Thyroid gland (tissue), 4 donors: ENCODE measurements at regions not wholly inside any gene's neighbourhood (a gene's known extent, or its start where the extent isn't known, plus 50 kb on each side); places are given as distances from the start of the nearest gene placed in this dataset.

ENCODE experiments used
- DNase-seq, 2 donors: peaks; one replicate each; pipeline ENCODE4 v3.0.0-alpha.2; 2019
- H3K27ac ChIP-seq, 3 donors: fragments of 200-600 bp; sonication (generic); 1 replicate in 2 of 3; 2 replicates in 1 of 3; pipeline ENCODE4 v1.5.1; 2016 to 2019; ENCODE audit warnings: mild to moderate bottlenecking in 1 of 3, moderate library complexity in 1 of 3
- H3K27me3 ChIP-seq: fragments of 200-600 bp; sonication (generic); one replicate; pipeline ENCODE4 v1.5.1; 2019
- H3K36me3 ChIP-seq, 2 donors: fragments of 200-600 bp; sonication (generic); one replicate each; pipeline ENCODE4 v1.5.1; 2016 to 2019
- H3K4me1 ChIP-seq, 2 donors: fragments of 200-600 bp; sonication (generic); one replicate each; pipeline ENCODE4 v1.5.1; 2017 to 2019
- H3K4me3 ChIP-seq, 3 donors: fragments of 200-600 bp; sonication (generic); replicated peaks in 1 of 3; 1 replicate in 2 of 3; 2 replicates in 1 of 3; pipeline ENCODE4 v1.5.1; 2016; ENCODE audit warnings: mild to moderate bottlenecking in 1 of 3
- H3K9me3 ChIP-seq: fragments of 200-600 bp; sonication (generic); one replicate; pipeline ENCODE4 v1.5.1; 2017
- CTCF ChIP-seq, 6 experiments: fragments of 200-600 bp in 3 of 6; fragments of 450-650 bp in 3 of 6; sonication (generic) in 3 of 6; IDR thresholded peaks; one replicate each; pipeline ENCODE4 v1.5.1; 2016 to 2019; ENCODE audit warnings: antibody characterized with exemption in 6 of 6, mild to moderate bottlenecking in 2 of 6, inconsistent platforms in 1 of 6, moderate library complexity in 1 of 6
- POLR2A ChIP-seq, 2 donors: fragments of 450-650 bp; IDR thresholded peaks; one replicate each; pipeline ENCODE4 v1.6.1; 2017; ENCODE audit warnings: antibody characterized with exemption in 2 of 2, mild to moderate bottlenecking in 2 of 2, moderate library complexity in 1 of 2
- WGBS, 2 donors: methylation state at CpG; one replicate each; pipeline ENCODE4 v1.1.5; 2017; 5-methylcytosine and 5-hydroxymethylcytosine counted together
- intact Hi-C: fragments of 100-400 bp; cut with DNase I; formaldehyde crosslinking; loops from one replicate; pipeline ENCODE4 v1.15.1; 2023

DNA sequence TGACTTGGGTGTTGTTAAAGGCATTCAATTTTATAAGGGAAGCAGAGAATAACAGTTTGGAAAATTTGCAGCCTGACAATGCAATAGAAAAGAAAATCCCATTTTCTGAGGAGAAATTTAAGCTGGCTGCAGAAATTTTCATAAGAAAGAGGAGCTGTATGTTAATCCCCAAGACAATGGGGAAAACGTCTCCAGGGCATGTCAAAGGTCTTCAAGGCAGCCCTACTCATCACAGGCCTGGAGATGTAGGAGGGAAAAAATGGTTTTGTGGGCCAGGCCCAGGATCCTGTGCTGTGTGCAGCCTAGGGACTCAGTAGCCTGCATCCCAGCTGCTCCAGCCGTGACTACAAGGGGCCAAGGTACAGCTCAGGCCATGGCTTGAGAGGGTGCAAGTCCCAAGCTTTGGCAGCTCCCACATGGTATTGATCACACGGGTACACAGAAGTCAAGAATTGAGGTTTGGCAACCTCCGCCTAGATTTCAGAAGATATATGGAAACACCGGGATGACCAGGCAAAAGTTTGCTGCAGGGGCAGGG, 846.4 kb downstream of the C12orf50 start:
- H3K27ac ChIP-seq = no peak overlapping the region
- TF ChIP-seq POLR2A (IDR thresholded peaks at IDR 0.05) (no peak), CTCF (IDR thresholded peaks at IDR 0.05) (no peak)
- no peak overlapping the region for H3K4me3 ChIP-seq
- intact Hi-C loops = no loop called here
- WGBS, 2 donors = 88 to 93% methylated on average over 5 of the region's 5 CpGs
- no peaks in the 10 kb centered on the region for H3K9me3 ChIP-seq
- H3K4me1 ChIP-seq = no peaks in the 10 kb centered on the region
- DNase-seq = no peak
- H3K27me3 ChIP-seq = no peaks in the 10 kb centered on the region
- no peaks in the 10 kb centered on the region for H3K36me3 ChIP-seq

- no peak for TF ChIP-seq POLR2A (IDR thresholded peaks at IDR 0.05)
- no peak for TF ChIP-seq CTCF (IDR thresholded peaks at IDR 0.05)
- H3K9me3 ChIP-seq = no peaks in the 10 kb centered on the region
- no peak overlapping the region for H3K27ac ChIP-seq
- peaks cover 10 to 14% of the 10 kb centered on the region in 2 donors for H3K4me1 ChIP-seq
- DNase-seq = no peak
- no peak overlapping the region for H3K4me3 ChIP-seq
- no peaks in the 10 kb centered on the region for H3K27me3 ChIP-seq
- WGBS, 2 donors = 90 to 95% methylated on average over 16 of the region's 16 CpGs
- intact Hi-C loops = no loop called here
- no peaks in the 10 kb centered on the region for H3K36me3 ChIP-seq
Observed at GRCh38 chr12:87171356-87171755, 857.8 kb downstream of the C12orf50 start.

GRCh38 chr12:87169010-87169409, 860.2 kb downstream of the C12orf50 start:
- intact Hi-C loops = no loop called here
- TF ChIP-seq CTCF (IDR thresholded peaks at IDR 0.05) (no peak), POLR2A (IDR thresholded peaks at IDR 0.05) (no peak)

GRCh38 chr12:87165733-87166375, 863.3 kb downstream of the C12orf50 start:
- WGBS, 2 donors = 94 to 100% methylated on average over 3 of the region's 3 CpGs
- Histone ChIP-seq H3K27ac (no peak overlapping the region), H3K4me3 (no peak overlapping the region), H3K27me3 (no peaks in the 10 kb centered on the region), H3K36me3 (no peaks in the 10 kb centered on the region), H3K9me3 (no peaks in the 10 kb centered on the region), H3K4me1 (peaks cover 10 to 14% of the 10 kb centered on the region in 2 donors)
- no peak for DNase-seq
- TF ChIP-seq POLR2A (IDR thresholded peaks at IDR 0.05) = no peak
- no peak for TF ChIP-seq CTCF (IDR thresholded peaks at IDR 0.05)
- intact Hi-C loops = no loop called here

More at GRCh38 chr12:87169010-87169409, 860.2 kb downstream of the C12orf50 start:
- Histone ChIP-seq H3K4me3 (no peak overlapping the region), H3K4me1 (peaks cover 10 to 14% of the 10 kb centered on the region in 2 donors), H3K9me3 (no peaks in the 10 kb centered on the region), H3K27me3 (no peaks in the 10 kb centered on the region), H3K27ac (no peak overlapping the region), H3K36me3 (no peaks in the 10 kb centered on the region)
- DNase-seq = no peak

- Histone ChIP-seq H3K27ac (no peak overlapping the region), H3K4me3 (no peak overlapping the region), H3K36me3 (no peaks in the 10 kb centered on the region), H3K27me3 (no peaks in the 10 kb centered on the region), H3K9me3 (no peaks in the 10 kb centered on the region), H3K4me1 (no peaks in the 10 kb centered on the region)
- WGBS, 2 donors = 73 to 76% methylated on average over 1 of the region's 1 CpG
- no peak for TF ChIP-seq CTCF (IDR thresholded peaks at IDR 0.05)
- no peak for TF ChIP-seq POLR2A (IDR thresholded peaks at IDR 0.05)
- no peak for DNase-seq
- intact Hi-C loops = no loop called here
Observed at GRCh38 chr12:87163122-87163521, 866.1 kb downstream of the C12orf50 start.
